Left lobe of liver (tissue), 2 donors: ENCODE measurements at regions not wholly inside any gene's neighbourhood (a gene's known extent, or its start where the extent isn't known, plus 50 kb on each side); places are given as distances from the start of the nearest gene placed in this dataset.
"Not testable (repeated sequence)": the region's sequence is repeated elsewhere in the genome, so short reads cannot be mapped to it uniquely, and the experiment has no call there.

Experiments used
- ATAC-seq: fragments of 200-7000 bp; cut with Tn5 transposase; one replicate; pipeline ENCODE4 v1.9.1; 2020; ENCODE audit warnings: mild to moderate bottlenecking, moderate library complexity
- DNase-seq: peaks from one replicate; pipeline ENCODE4 v3.0.0-alpha.2; 2020; ENCODE audit warnings: low spot score
- donor health status: DM: no; HTN: no; CAD: no; lungs with moderate emphysema.
- donor health status: DM: no; HTN: yes; CAD: no.

- ATAC-seq (no peak), DNase-seq (no peak)
Measured at GRCh38 chr9:71632776-71633175, 135.5 kb downstream of the CEMIP2 start.

GRCh38 chr9:71630377-71630995 lies 137.8 kb downstream of the CEMIP2 start:
- ATAC-seq (peak; percentile 51), DNase-seq (no peak)

- DNase-seq (no peak), ATAC-seq (no peak)
Measured at GRCh38 chr9:71629578-71630215, 138.6 kb downstream of the CEMIP2 start.

- DNase-seq (no peak), ATAC-seq (no peak)
Measured at GRCh38 chr9:71628247-71628646, 140.1 kb downstream of the CEMIP2 start.

- ATAC-seq, result peak; percentile 90
- DNase-seq, result no peak
Measured at GRCh38 chr9:71627537-71627936, 140.8 kb downstream of the CEMIP2 start.

GRCh38 chr9:71626395-71626794 lies 141.9 kb downstream of the CEMIP2 start:
- ATAC-seq (no peak), DNase-seq (no peak)

- DNase-seq, result no peak
- no peak for ATAC-seq
Measured at GRCh38 chr9:71624728-71625127, 143.6 kb downstream of the CEMIP2 start.

- ATAC-seq, result no peak
- no peak for DNase-seq
Measured at GRCh38 chr9:71620746-71621145, 147.6 kb downstream of the CEMIP2 start.

- ATAC-seq (no peak), DNase-seq (no peak)
Measured at GRCh38 chr9:71620331-71620730, 148.0 kb downstream of the CEMIP2 start.

- DNase-seq, result no peak
- ATAC-seq, result no peak
Measured at GRCh38 chr9:71619926-71620325, 148.4 kb downstream of the CEMIP2 start.

GRCh38 chr9:71614409-71615010 lies 153.8 kb downstream of the CEMIP2 start:
- no peak for ATAC-seq

GRCh38 chr9:71612889-71613288 lies 155.4 kb downstream of the CEMIP2 start:
- no peak for ATAC-seq
- no peak for DNase-seq

More at GRCh38 chr9:71614409-71615010, 153.8 kb downstream of the CEMIP2 start:
- DNase-seq, result no peak

- DNase-seq (no peak), ATAC-seq (no peak)
Measured at GRCh38 chr9:71609448-71609830, 158.9 kb downstream of the CEMIP2 start.

GRCh38 chr9:71608825-71609447 lies 159.4 kb downstream of the CEMIP2 start:
- no peak for DNase-seq
- no peak for ATAC-seq

- DNase-seq, result no peak
- no peak for ATAC-seq
Measured at GRCh38 chr9:71608021-71608420, 160.3 kb downstream of the CEMIP2 start.

GRCh38 chr9:71607461-71607881 lies 160.8 kb downstream of the CEMIP2 start:
- DNase-seq (no peak), ATAC-seq (peak; percentile 80)

GRCh38 chr9:71604197-71605063 lies 163.9 kb downstream of the CEMIP2 start:
- DNase-seq (peak; percentile 79), ATAC-seq (peak; percentile 97)

- no peak for DNase-seq
- no peak for ATAC-seq
Measured at GRCh38 chr9:71602652-71603051, 165.7 kb downstream of the CEMIP2 start.

GRCh38 chr9:71595762-71596161 lies 172.6 kb downstream of the CEMIP2 start:
- ATAC-seq, DNase-seq: not testable (repeated sequence)

- DNase-seq (no peak), ATAC-seq (no peak)
Measured at GRCh38 chr9:71594541-71594940, 173.8 kb downstream of the CEMIP2 start.

- DNase-seq (no peak), ATAC-seq (no peak)
Measured at GRCh38 chr9:71592400-71592799, 175.9 kb downstream of the CEMIP2 start.
